Lung (tissue), 11 donors: ENCODE measurements at regions not wholly inside any gene's neighbourhood (a gene's known extent, or its start where the extent isn't known, plus 50 kb on each side); places are given as distances from the start of the nearest gene placed in this dataset.

Experiments
- ATAC-seq: fragments of 200-7000 bp; cut with Tn5 transposase; one replicate; pipeline ENCODE4 v1.9.1; 2020; ENCODE audit warnings: moderate number of reproducible peaks; ENCODE audit not compliant: insufficient read depth, low FRiP score
- DNase-seq, 3 donors: peaks; one replicate each; pipeline ENCODE4 v3.0.0-alpha.2; 2013 to 2017
- H3K27ac ChIP-seq, 2 donors: one replicate each; pipeline ENCODE4 v1.5.1; 2013; ENCODE audit warnings: mild to moderate bottlenecking in 2 of 2, moderate library complexity in 2 of 2, control low read depth in 1 of 2, inconsistent platforms in 1 of 2, low read depth in 1 of 2, low read length in 1 of 2
- H3K27me3 ChIP-seq, 3 donors: one replicate each; pipeline ENCODE4 v1.5.1; 2013; ENCODE audit warnings: low read length in 2 of 3; ENCODE audit not compliant: control insufficient read depth in 3 of 3, insufficient read depth in 3 of 3
- H3K36me3 ChIP-seq, 4 donors: one replicate each; pipeline ENCODE4 v1.5.1; 2013; ENCODE audit warnings: low read length in 4 of 4, mild to moderate bottlenecking in 1 of 4, moderate library complexity in 1 of 4; ENCODE audit not compliant: control insufficient read depth in 4 of 4, insufficient read depth in 4 of 4
- H3K4me1 ChIP-seq, 5 donors: one replicate each; pipeline ENCODE4 v1.5.1; 2013; ENCODE audit warnings: low read length in 5 of 5, mild to moderate bottlenecking in 2 of 5, moderate library complexity in 1 of 5; ENCODE audit not compliant: control insufficient read depth in 5 of 5, insufficient read depth in 5 of 5
- H3K4me3 ChIP-seq: one replicate; pipeline ENCODE4 v1.5.1; 2013; ENCODE audit warnings: mild to moderate bottlenecking, control low read depth, moderate library complexity
- H3K9ac ChIP-seq, 2 donors: one replicate each; pipeline ENCODE4 v1.5.1; 2013; ENCODE audit warnings: low read length in 2 of 2, control low read depth in 1 of 2; ENCODE audit not compliant: insufficient read depth in 1 of 2
- H3K9me3 ChIP-seq, 4 donors: one replicate each; pipeline ENCODE4 v1.5.1; 2013; ENCODE audit warnings: low read length in 3 of 4, mild to moderate bottlenecking in 1 of 4, moderate library complexity in 1 of 4; ENCODE audit not compliant: control insufficient read depth in 4 of 4, insufficient read depth in 3 of 4
- CTCF ChIP-seq: IDR thresholded peaks from 2 replicates; pipeline ENCODE4 v1.5.1; 2012; ENCODE audit warnings: mild to moderate bottlenecking; ENCODE audit errors: control extremely low read depth, extremely low read depth
- WGBS, 2 donors: extraction: QIAGEN DNeasy Blood & Tissue Kit; methylation state at CpG; one replicate each; pipeline ENCODE4 v1.1.7; 2013; 5-methylcytosine and 5-hydroxymethylcytosine counted together
- donor health status: control.
- donor health status: control.
- donor health status: Bipolar disorder and iron deficiency.
- donor health status: healthy.
- donor health status: DM: yes; HTN: yes; CAD: no.

GRCh38 chr6:15946701-15947385, 182.0 kb upstream of the MYLIP start:
- Histone ChIP-seq H3K27me3 (no peaks in the 10 kb centered on the region), H3K9me3 (no peaks in the 10 kb centered on the region), H3K9ac (no peak overlapping the region), H3K36me3 (no peaks in the 10 kb centered on the region), H3K4me3 (no peak overlapping the region), H3K27ac (no peak overlapping the region), H3K4me1 (peaks cover 0 to 5% (median 3%) of the 10 kb centered on the region in 5 donors)
- no peak for ATAC-seq
- DNase-seq: no peak
- TF ChIP-seq CTCF: no peak
- 82 to 85% methylated on average over 4 of the region's 4 CpGs for WGBS, 2 donors

- Histone ChIP-seq H3K36me3 (no peaks in the 10 kb centered on the region), H3K4me1 (peaks cover 0 to 5% (median 0%) of the 10 kb centered on the region in 5 donors), H3K27ac (no peak overlapping the region), H3K27me3 (no peaks in the 10 kb centered on the region), H3K4me3 (no peak overlapping the region), H3K9ac (no peak overlapping the region), H3K9me3 (no peaks in the 10 kb centered on the region)
- TF ChIP-seq CTCF: no peak
- ATAC-seq (no peak), DNase-seq (no peak)
- WGBS, 2 donors: 75 to 85% methylated on average over 2 of the region's 2 CpGs
Measured at GRCh38 chr6:15945593-15946159, 183.2 kb upstream of the MYLIP start.

GRCh38 chr6:15943423-15943822, 185.5 kb upstream of the MYLIP start:
- no peak for TF ChIP-seq CTCF
- no peak for ATAC-seq
- H3K9me3 ChIP-seq: no peaks in the 10 kb centered on the region
- no peak for DNase-seq
- no peak overlapping the region for H3K4me3 ChIP-seq
- whole genome bisulfite sequencing, 2 donors: 92 to 95% methylated on average over 4 of the region's 4 CpGs
- H3K27me3 ChIP-seq: no peaks in the 10 kb centered on the region
- H3K4me1 ChIP-seq: no peaks in the 10 kb centered on the region
- no peak overlapping the region for H3K27ac ChIP-seq
- no peak overlapping the region for H3K9ac ChIP-seq
- no peaks in the 10 kb centered on the region for H3K36me3 ChIP-seq
